SK-N-SH treated with all-trans-retinoic acid at 6 μM for 48 hours (cell line): ENCODE measurements at regions not wholly inside any gene's neighbourhood (a gene's known extent, or its start where the extent isn't known, plus 50 kb on each side); places are given as distances from the start of the nearest gene placed in this dataset.

ENCODE experiments used
- OSR1 ChIP-seq: fragments of 250-450 bp; sonication (Bioruptor Pico); IDR thresholded peaks from 2 replicates; pipeline ENCODE4 v1.8.0; 2022; ENCODE audit warnings: moderate library complexity, mild to moderate bottlenecking, inconsistent platforms
- TOX ChIP-seq: fragments of 250-450 bp; sonication (Bioruptor Pico); IDR thresholded peaks from 2 replicates; pipeline ENCODE4 v1.8.0; 2021; ENCODE audit warnings: mild to moderate bottlenecking, moderate library complexity, borderline replicate concordance
- ZC3H10 ChIP-seq: fragments of 250-450 bp; sonication (Bioruptor Pico); IDR thresholded peaks from 2 replicates; pipeline ENCODE4 v1.5.1; 2021; ENCODE audit warnings: mild to moderate bottlenecking, moderate library complexity
- ZFP3 ChIP-seq: fragments of 250-450 bp; sonication (Bioruptor Pico); IDR thresholded peaks from 2 replicates; pipeline ENCODE4 v1.5.0; 2020; ENCODE audit warnings: mild to moderate bottlenecking, moderate library complexity

GRCh38 chr14:54202288-54202687 is 194.5 kb upstream of the CDKN3 start:
- TF ChIP-seq OSR1 (CRISPR knock-in tag) (no peak), ZFP3 (CRISPR knock-in tag) (no peak), ZC3H10 (no peak), TOX (CRISPR knock-in tag) (no peak)
